IMR-90 (cell line): ENCODE measurements at regions not wholly inside any gene's neighbourhood (a gene's known extent, or its start where the extent isn't known, plus 50 kb on each side); places are given as distances from the start of the nearest gene placed in this dataset.

ENCODE experiments used
- ATAC-seq: fragments of 200-7000 bp; cut with Tn5 transposase; 2 replicates; pipeline ENCODE4 v1.9.1; 2020; ENCODE audit warnings: low read depth, mild to moderate bottlenecking, moderate library complexity
- BruUV-seq: library from RNA; stranded (reverse); fragments of 400-500 nt; replicated peaks from 2 replicates; lab custom pipeline; 2021; lab: Mats Ljungman, UMichigan
- CTCF ChIA-PET: fragments of 300-600 bp; formaldehyde crosslinking; extraction: SDS; loops from one replicate; lab custom pipeline; 2021; ENCODE audit warnings: antibody characterized with exemption; lab: Yijun Ruan, JAX
- POLR2A ChIA-PET: fragments of 300-600 bp; sonication (Branson Sonifier 250); formaldehyde crosslinking; loops from one replicate; lab custom pipeline; 2022; ENCODE audit warnings: antibody characterized with exemption; ENCODE audit not compliant: unreplicated experiment; lab: Charles Lee
- DNase-seq: peaks from one replicate; pipeline ENCODE4 v3.0.0; 2013
- H2AFZ ChIP-seq: replicated peaks from 2 replicates; pipeline ENCODE3; 2013; ENCODE audit warnings: low read length, mild to moderate bottlenecking; ENCODE audit not compliant: poor library complexity
- H2AK5ac ChIP-seq: 2 replicates; pipeline ENCODE4 v1.6.1; 2013; ENCODE audit warnings: low read depth, low read length, inconsistent platforms
- H2AK9ac ChIP-seq: replicated peaks from 2 replicates; pipeline ENCODE3; 2013; ENCODE audit warnings: mild to moderate bottlenecking, low read depth, low read length, moderate library complexity; ENCODE audit not compliant: poor library complexity
- H2BK120ac ChIP-seq: 2 replicates; pipeline ENCODE4 v1.6.1; 2013; ENCODE audit warnings: low read depth, low read length, inconsistent platforms
- H2BK15ac ChIP-seq: 3 replicates; pipeline ENCODE4 v1.6.1; 2013; ENCODE audit warnings: low read depth, low read length, inconsistent platforms
- H2BK20ac ChIP-seq: 2 replicates; pipeline ENCODE4 v1.6.1; 2013; ENCODE audit warnings: low read depth, mild to moderate bottlenecking, inconsistent platforms, low read length, moderate library complexity
- H2BK5ac ChIP-seq: 2 replicates; pipeline ENCODE4 v1.6.1; 2013; ENCODE audit warnings: mild to moderate bottlenecking, low read depth, low read length, inconsistent platforms; ENCODE audit not compliant: poor library complexity, severe bottlenecking
- H3K14ac ChIP-seq: replicated peaks from 2 replicates; pipeline ENCODE4 v1.6.1; 2013; ENCODE audit warnings: low read depth, low read length, inconsistent platforms
- H3K18ac ChIP-seq: 2 replicates; pipeline ENCODE4 v1.6.1; 2013; ENCODE audit warnings: low read depth, low read length, control low read depth
- H3K23ac ChIP-seq: 2 replicates; pipeline ENCODE4 v1.6.1; 2013; ENCODE audit warnings: low read depth, low read length, inconsistent platforms
- H3K27ac ChIP-seq: 2 replicates; pipeline ENCODE4 v1.5.1; 2013; ENCODE audit warnings: mild to moderate bottlenecking, control low read depth, low read length; ENCODE audit not compliant: insufficient read depth
- H3K27me3 ChIP-seq: 2 replicates; pipeline ENCODE4 v1.6.1; 2013; ENCODE audit warnings: low read length; ENCODE audit not compliant: control insufficient read depth, insufficient read depth
- H3K36me3 ChIP-seq: 2 replicates; pipeline ENCODE4 v1.6.1; 2013; ENCODE audit warnings: low read length, mixed read lengths; ENCODE audit not compliant: control insufficient read depth, insufficient read depth
- H3K4ac ChIP-seq: 2 replicates; pipeline ENCODE4 v1.6.1; 2013; ENCODE audit warnings: low read depth, low read length, inconsistent platforms
- H3K4me1 ChIP-seq: 2 replicates; pipeline ENCODE4 v1.6.1; 2013; ENCODE audit warnings: low read length, mixed read lengths; ENCODE audit not compliant: control insufficient read depth, insufficient read depth
- H3K4me2 ChIP-seq: 2 replicates; pipeline ENCODE4 v1.6.1; 2013; ENCODE audit warnings: low read depth, mild to moderate bottlenecking, control low read depth, low read length, moderate library complexity
- H3K4me3 ChIP-seq: 2 replicates; pipeline ENCODE4 v1.5.1; 2013; ENCODE audit warnings: low read depth, mild to moderate bottlenecking, control low read depth, low read length, moderate library complexity; ENCODE audit not compliant: insufficient read depth
- H3K56ac ChIP-seq: 2 replicates; pipeline ENCODE4 v1.6.1; 2013; ENCODE audit warnings: low read length, inconsistent platforms; ENCODE audit not compliant: insufficient read depth; ENCODE audit errors: extremely low read depth
- H3K79me1 ChIP-seq, 2 experiments: 2 replicates each; pipeline ENCODE4 v1.6.1; 2013; ENCODE audit warnings: low read length in 2 of 2, inconsistent platforms in 1 of 2, low read depth in 1 of 2
- H3K9ac ChIP-seq: 2 replicates; pipeline ENCODE4 v1.6.1; 2013; ENCODE audit warnings: low read depth, low read length, control low read depth
- H3K9me1 ChIP-seq: 2 replicates; pipeline ENCODE4 v1.6.1; 2013; ENCODE audit warnings: low read length, inconsistent platforms; ENCODE audit not compliant: insufficient read depth
- H3K9me3 ChIP-seq: 2 replicates; pipeline ENCODE4 v1.6.1; 2013; ENCODE audit warnings: low read length; ENCODE audit not compliant: control insufficient read depth, insufficient read depth
- H4K20me1 ChIP-seq: 2 replicates; pipeline ENCODE4 v1.6.1; 2013; ENCODE audit warnings: low read length, inconsistent platforms; ENCODE audit not compliant: insufficient read depth
- H4K5ac ChIP-seq: 2 replicates; pipeline ENCODE4 v1.6.1; 2013; ENCODE audit warnings: mild to moderate bottlenecking, low read depth, low read length, control low read depth
- H4K8ac ChIP-seq, 2 experiments: 2 replicates each; pipeline ENCODE4 v1.6.1; 2013; ENCODE audit warnings: low read depth in 2 of 2, low read length in 2 of 2, control low read depth in 1 of 2, inconsistent platforms in 1 of 2
- H4K91ac ChIP-seq: 2 replicates; pipeline ENCODE4 v1.6.1; 2013; ENCODE audit warnings: low read depth, low read length, inconsistent platforms; ENCODE audit not compliant: insufficient read depth
- BHLHE40 ChIP-seq: fragments of 150-350 bp; IDR thresholded peaks from 2 replicates; pipeline ENCODE4 v1.6.1; 2016; ENCODE audit warnings: mild to moderate bottlenecking, low read depth, low read length
- CEBPB ChIP-seq: IDR thresholded peaks from 2 replicates; pipeline ENCODE4 v1.6.1; 2012; ENCODE audit warnings: low read depth, low read length, improper control_type of control experiment
- CHD1 ChIP-seq: IDR thresholded peaks from 2 replicates; pipeline ENCODE4 v1.6.1; 2012; ENCODE audit warnings: low read depth, low read length, improper control_type of control experiment
- FOS ChIP-seq: fragments of 150-350 bp; IDR thresholded peaks from 2 replicates; pipeline ENCODE4 v1.6.1; 2016; ENCODE audit warnings: low read depth, low read length
- MAFK ChIP-seq: IDR thresholded peaks from 2 replicates; pipeline ENCODE4 v1.6.1; 2012; ENCODE audit warnings: low read depth, low read length, improper control_type of control experiment
- MAZ ChIP-seq: IDR thresholded peaks from 2 replicates; pipeline ENCODE4 v1.6.1; 2012; ENCODE audit warnings: low read depth, mild to moderate bottlenecking, low read length, improper control_type of control experiment, moderate library complexity, borderline replicate concordance
- MXI1 ChIP-seq: IDR thresholded peaks from 2 replicates; pipeline ENCODE4 v1.6.1; 2012; ENCODE audit warnings: low read depth, mild to moderate bottlenecking, low read length, moderate library complexity, borderline replicate concordance
- NFE2L2 ChIP-seq: fragments of 150-350 bp; IDR thresholded peaks from 2 replicates; pipeline ENCODE4 v1.6.1; 2016; ENCODE audit warnings: low read depth, mild to moderate bottlenecking, low read length
- POLR2A ChIP-seq: IDR thresholded peaks from 2 replicates; pipeline ENCODE4 v1.6.1; 2012; ENCODE audit warnings: mild to moderate bottlenecking, low read depth, low read length
- RAD21 ChIP-seq: IDR thresholded peaks from 2 replicates; pipeline ENCODE4 v1.6.1; 2012; ENCODE audit warnings: low read length, improper control_type of control experiment
- RCOR1 ChIP-seq: IDR thresholded peaks from 2 replicates; pipeline ENCODE4 v1.6.1; 2012; ENCODE audit warnings: mild to moderate bottlenecking, low read length, improper control_type of control experiment; ENCODE audit not compliant: insufficient replicate concordance
- SMC3 ChIP-seq: fragments of 150-350 bp; IDR thresholded peaks from 2 replicates; pipeline ENCODE4 v1.6.1; 2016; ENCODE audit warnings: low read depth, mild to moderate bottlenecking, antibody characterized with exemption, low read length, moderate library complexity
- WGBS, 2 experiments: methylation state at CpG; one replicate each; pipeline versions ENCODE4 v1.1.5 to v1.1.7; 2013; ENCODE audit warnings: missing lambda C conversion rate in 2 of 2; ENCODE audit not compliant: insufficient read length in 1 of 2; ENCODE audit errors: extremely low coverage in 2 of 2; 5-methylcytosine and 5-hydroxymethylcytosine counted together
- dilution Hi-C: fragments of 300-500 bp; cut with HindIII; formaldehyde crosslinking; loops from one replicate; pipeline ENCODE4 v1.14.3; 2018; ENCODE audit warnings: low sequenced_read_pairs; ENCODE audit not compliant: unreplicated experiment
- in situ Hi-C: fragments of 300-500 bp; cut with MboI; formaldehyde crosslinking; loops from 3 replicates; pipeline ENCODE4 v1.14.3; 2019; ENCODE audit warnings: low sequenced_read_pairs, inconsistent platforms, mixed read lengths
- intact Hi-C: fragments of 100-400 bp; cut with micrococcal nuclease; formaldehyde crosslinking; loops from 2 replicates; pipeline ENCODE4 v1.10.0; 2022
- TF ChIP-seq, protein P1 (sequence below): conservative IDR thresholded peaks from 2 replicates; pipeline ENCODE4 v1.5.1; 2012; ENCODE audit warnings: mild to moderate bottlenecking, low read depth, low read length, improper control_type of control experiment
- TF ChIP-seq, protein P2 (sequence below): fragments of 150-350 bp; IDR thresholded peaks from 2 replicates; pipeline ENCODE4 v1.6.1; 2016; ENCODE audit warnings: low read depth, mild to moderate bottlenecking, low read length, moderate library complexity, borderline replicate concordance
- TF ChIP-seq, protein P3 (sequence below): fragments of 150-350 bp; IDR thresholded peaks from 2 replicates; pipeline ENCODE4 v1.6.1; 2017; ENCODE audit warnings: mild to moderate bottlenecking, antibody characterized with exemption, low read length, low read depth

DNA sequence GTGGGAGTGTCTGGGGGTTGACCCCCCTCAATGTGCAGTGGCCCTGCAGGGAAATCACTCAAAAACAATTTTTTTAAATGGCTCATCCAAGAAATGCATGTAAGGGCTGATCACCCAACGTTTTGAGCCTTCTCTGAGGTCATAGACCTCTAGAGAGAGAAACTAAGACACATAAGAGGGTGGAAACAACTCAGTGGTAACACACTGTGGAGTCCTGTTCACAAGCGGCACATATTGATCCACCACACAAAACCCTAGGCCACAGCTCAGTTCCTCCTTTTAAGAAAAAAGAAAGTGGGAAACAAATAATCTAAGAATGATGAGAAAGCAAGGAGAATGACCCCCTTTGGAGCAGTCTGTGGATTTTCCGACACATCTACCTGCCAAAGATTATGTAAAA, 83.0 kb upstream of the METAP2 start:
- DNase-seq (no peak), ATAC-seq (no peak)
- Histone ChIP-seq H3K14ac (no peak overlapping the region), H3K36me3 (no peaks in the 10 kb centered on the region), H4K5ac (no peak overlapping the region), H3K4me1 (no peaks in the 10 kb centered on the region), H2BK5ac (no peak overlapping the region), H3K23ac (no peak overlapping the region), H4K8ac (no peak overlapping the region), H3K4me2 (no peak overlapping the region), H2AK5ac (no peak overlapping the region), H2BK120ac (no peak overlapping the region), H3K27ac (no peak overlapping the region), H3K9me1 (no peaks in the 10 kb centered on the region), H3K79me1 (no peaks in the 10 kb centered on the region), H2BK20ac (no peak overlapping the region), H4K20me1 (no peaks in the 10 kb centered on the region), H4K91ac (no peak overlapping the region), H3K56ac (no peak overlapping the region), H3K4ac (no peak overlapping the region), H3K18ac (no peak overlapping the region), H2BK15ac (no peak overlapping the region), H3K9ac (no peak overlapping the region), H3K9me3 (0 out of 2 replicates have a peak, but pooled peaks cover 2% of the 10 kb centered on the region), H3K4me3 (no peak overlapping the region), H2AFZ (no peak overlapping the region), H3K27me3 (no peaks in the 10 kb centered on the region; the same call in 1 of the 2 replicates), H2AK9ac (no peak overlapping the region)
- intact Hi-C loops: no loop called here
- ChIA-PET CTCF (no interaction called here), POLR2A (no interaction called here)
- in situ Hi-C loops: no loop called here
- no TSS peak for BruUV-seq
- no CpG with 5 or more reads among the region's 3 CpGs for WGBS, 2 experiments
- dilution Hi-C loops: no loop called here
- TF ChIP-seq MAZ (no peak), FOS (no peak), RCOR1 (no peak), NFE2L2 (no peak), SMC3 (no peak), MXI1 (no peak), MAFK (no peak), RAD21 (no peak), POLR2A (no peak), BHLHE40 (no peak), CEBPB (no peak), CHD1 (no peak)
- TF ChIP-seq, protein P1, sequence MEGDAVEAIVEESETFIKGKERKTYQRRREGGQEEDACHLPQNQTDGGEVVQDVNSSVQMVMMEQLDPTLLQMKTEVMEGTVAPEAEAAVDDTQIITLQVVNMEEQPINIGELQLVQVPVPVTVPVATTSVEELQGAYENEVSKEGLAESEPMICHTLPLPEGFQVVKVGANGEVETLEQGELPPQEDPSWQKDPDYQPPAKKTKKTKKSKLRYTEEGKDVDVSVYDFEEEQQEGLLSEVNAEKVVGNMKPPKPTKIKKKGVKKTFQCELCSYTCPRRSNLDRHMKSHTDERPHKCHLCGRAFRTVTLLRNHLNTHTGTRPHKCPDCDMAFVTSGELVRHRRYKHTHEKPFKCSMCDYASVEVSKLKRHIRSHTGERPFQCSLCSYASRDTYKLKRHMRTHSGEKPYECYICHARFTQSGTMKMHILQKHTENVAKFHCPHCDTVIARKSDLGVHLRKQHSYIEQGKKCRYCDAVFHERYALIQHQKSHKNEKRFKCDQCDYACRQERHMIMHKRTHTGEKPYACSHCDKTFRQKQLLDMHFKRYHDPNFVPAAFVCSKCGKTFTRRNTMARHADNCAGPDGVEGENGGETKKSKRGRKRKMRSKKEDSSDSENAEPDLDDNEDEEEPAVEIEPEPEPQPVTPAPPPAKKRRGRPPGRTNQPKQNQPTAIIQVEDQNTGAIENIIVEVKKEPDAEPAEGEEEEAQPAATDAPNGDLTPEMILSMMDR: no peak
- TF ChIP-seq, protein P2, sequence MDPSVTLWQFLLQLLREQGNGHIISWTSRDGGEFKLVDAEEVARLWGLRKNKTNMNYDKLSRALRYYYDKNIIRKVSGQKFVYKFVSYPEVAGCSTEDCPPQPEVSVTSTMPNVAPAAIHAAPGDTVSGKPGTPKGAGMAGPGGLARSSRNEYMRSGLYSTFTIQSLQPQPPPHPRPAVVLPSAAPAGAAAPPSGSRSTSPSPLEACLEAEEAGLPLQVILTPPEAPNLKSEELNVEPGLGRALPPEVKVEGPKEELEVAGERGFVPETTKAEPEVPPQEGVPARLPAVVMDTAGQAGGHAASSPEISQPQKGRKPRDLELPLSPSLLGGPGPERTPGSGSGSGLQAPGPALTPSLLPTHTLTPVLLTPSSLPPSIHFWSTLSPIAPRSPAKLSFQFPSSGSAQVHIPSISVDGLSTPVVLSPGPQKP: no peak
- TF ChIP-seq, protein P3, sequence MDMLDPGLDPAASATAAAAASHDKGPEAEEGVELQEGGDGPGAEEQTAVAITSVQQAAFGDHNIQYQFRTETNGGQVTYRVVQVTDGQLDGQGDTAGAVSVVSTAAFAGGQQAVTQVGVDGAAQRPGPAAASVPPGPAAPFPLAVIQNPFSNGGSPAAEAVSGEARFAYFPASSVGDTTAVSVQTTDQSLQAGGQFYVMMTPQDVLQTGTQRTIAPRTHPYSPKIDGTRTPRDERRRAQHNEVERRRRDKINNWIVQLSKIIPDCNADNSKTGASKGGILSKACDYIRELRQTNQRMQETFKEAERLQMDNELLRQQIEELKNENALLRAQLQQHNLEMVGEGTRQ: no peak
